Coronary artery (tissue), 2 donors: ENCODE measurements at regions not wholly inside any gene's neighbourhood (a gene's known extent, or its start where the extent isn't known, plus 50 kb on each side); places are given as distances from the start of the nearest gene placed in this dataset.

Experiments used
- DNase-seq: peaks from one replicate; pipeline ENCODE4 v3.0.0-alpha.2; 2017; ENCODE audit warnings: low spot score
- H3K27ac ChIP-seq, 2 donors: fragments of 200-600 bp; sonication (generic); one replicate each; pipeline ENCODE4 v1.5.1; 2016 to 2019
- H3K4me3 ChIP-seq: fragments of 200-600 bp; sonication (generic); 2 replicates; pipeline ENCODE4 v1.5.1; 2016; ENCODE audit warnings: mild to moderate bottlenecking, moderate library complexity
- CTCF ChIP-seq: fragments of 200-600 bp; sonication (generic); IDR thresholded peaks from one replicate; pipeline ENCODE4 v1.5.1; 2019; ENCODE audit warnings: antibody characterized with exemption

DNA sequence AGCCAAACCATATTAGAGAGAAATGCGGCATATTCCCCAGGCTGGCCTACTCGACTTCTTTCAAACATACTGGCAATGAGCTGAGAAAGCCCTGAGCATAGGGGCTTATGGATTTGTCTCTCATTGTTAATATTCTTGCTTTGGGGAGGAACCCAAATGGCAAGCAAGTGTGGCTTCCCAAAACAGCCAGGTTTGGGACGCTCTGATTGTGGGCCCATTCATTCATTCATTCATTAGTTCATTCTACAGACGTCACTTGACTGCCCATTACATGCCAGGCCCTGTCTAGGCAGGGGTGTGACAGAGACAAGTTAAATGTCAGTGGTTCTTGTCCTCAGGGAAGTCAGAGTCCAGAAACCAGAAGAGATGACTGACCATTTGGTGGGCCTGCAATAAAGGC lies 77.4 kb upstream of the THBS1 start:
- DNase-seq, result no peak
- Histone ChIP-seq H3K4me3 (no peak overlapping the region), H3K27ac (no peak overlapping the region)
- TF ChIP-seq CTCF, result no peak

DNA sequence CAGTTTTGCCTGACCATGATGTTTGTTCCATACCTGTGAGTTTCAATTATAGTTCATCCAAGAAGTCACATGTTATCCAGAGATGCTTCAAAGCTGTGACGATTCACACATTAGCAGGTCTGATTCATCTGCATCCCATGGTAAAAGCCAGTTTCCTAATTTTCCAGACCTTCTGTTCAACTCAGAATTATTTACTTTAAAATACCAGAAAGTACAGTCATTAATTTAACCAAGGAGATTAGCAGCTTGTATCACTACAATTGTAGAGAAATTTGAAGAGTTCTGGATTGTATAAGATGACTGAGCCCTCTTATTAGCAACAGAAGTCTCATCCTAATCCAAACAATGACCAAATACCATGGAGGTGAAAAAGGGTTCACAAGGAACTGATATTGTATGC lies 76.1 kb upstream of the THBS1 start:
- TF ChIP-seq CTCF, result no peak
- H3K27ac ChIP-seq, result no peak overlapping the region
- DNase-seq, result no peak
- H3K4me3 ChIP-seq, result no peak overlapping the region

DNA sequence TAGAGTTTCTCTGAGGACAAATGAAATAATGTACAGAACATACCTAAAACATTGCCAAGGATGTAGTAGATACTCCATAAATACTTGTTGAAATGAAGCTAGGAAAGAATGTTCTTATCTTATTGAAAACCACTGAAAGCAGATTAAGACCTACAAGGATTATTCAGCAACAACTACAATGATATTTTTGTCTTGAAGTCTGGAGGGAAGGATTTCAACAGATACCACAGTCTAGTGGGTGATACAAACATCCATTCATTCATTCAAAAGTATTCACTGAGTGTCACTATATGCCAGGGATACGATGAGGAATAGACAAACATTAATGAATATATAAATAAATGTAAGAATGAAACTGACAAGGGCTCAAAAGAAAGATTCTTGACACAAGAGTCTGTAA lies 74.7 kb upstream of the THBS1 start:
- H3K27ac ChIP-seq, result no peak overlapping the region
- no peak overlapping the region for H3K4me3 ChIP-seq
- no peak for DNase-seq
- no peak for TF ChIP-seq CTCF

- no peak for DNase-seq
- Histone ChIP-seq H3K27ac (no peak overlapping the region), H3K4me3 (no peak overlapping the region)
- TF ChIP-seq CTCF, result no peak
Measured at GRCh38 chr15:39508536-39508935, 72.3 kb upstream of the THBS1 start.

GRCh38 chr15:39510001-39510701 lies 70.7 kb upstream of the THBS1 start:
- Histone ChIP-seq H3K27ac (no peak overlapping the region), H3K4me3 (no peak overlapping the region)
- TF ChIP-seq CTCF, result no peak
- no peak for DNase-seq

DNA sequence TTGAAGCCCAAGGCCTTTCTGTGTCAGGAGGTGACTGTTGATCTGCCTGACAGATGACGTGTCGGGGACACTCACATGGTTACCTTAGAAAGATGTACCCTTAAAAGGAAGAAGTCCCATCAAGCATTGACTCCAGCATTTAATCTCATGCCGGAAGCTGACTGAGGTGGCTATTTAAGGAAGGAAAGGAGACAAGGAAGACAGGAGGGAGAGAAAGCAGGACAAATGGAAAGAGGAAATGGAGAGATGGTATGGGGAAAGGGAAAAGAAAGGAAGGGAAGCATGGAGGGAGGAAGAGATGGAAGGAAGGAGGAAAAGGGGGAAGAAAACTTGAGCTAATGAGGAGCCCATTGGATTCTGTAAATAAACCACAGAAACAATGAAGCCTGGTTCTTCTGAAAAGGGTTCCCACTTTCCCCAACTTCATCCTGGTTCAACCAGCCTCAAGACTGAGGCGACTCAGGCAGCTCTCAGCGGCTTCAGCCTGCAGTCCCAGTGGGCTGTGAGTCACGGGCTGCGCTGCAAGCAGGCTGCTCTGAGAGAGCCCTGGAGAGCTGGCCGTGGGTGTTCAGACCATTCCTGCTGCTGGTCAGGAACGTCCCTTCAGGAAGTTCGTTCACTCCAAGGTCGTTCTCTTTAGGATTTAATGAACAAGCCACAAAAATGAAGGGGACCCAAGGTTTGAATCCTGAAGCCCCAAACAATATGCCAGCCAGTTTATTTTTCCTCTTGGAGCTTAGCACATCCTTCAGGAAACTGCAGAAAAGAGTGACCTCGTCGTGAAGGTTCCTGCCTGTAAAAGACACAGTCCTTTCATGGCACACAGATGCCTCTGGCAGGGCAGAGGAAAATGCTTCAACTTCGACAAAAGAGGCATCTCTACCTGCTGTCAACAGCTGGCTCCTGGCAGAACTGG lies 69.6 kb upstream of the THBS1 start:
- peak; percentile 87 for DNase-seq
- Histone ChIP-seq H3K4me3 (no peak overlapping the region), H3K27ac (no peak overlapping the region)
- no peak for TF ChIP-seq CTCF

GRCh38 chr15:39511916-39512260 lies 69.0 kb upstream of the THBS1 start:
- TF ChIP-seq CTCF, result no peak
- DNase-seq, result no peak
- Histone ChIP-seq H3K27ac (no peak overlapping the region), H3K4me3 (no peak overlapping the region)
